Mucosa of stomach (tissue), 1 donor: ENCODE measurements at regions not wholly inside any gene's neighbourhood (a gene's known extent, or its start where the extent isn't known, plus 50 kb on each side); places are given as distances from the start of the nearest gene placed in this dataset.
"Not testable (repeated sequence)": the region's sequence is repeated elsewhere in the genome, so short reads cannot be mapped to it uniquely, and the experiment has no call there.

Source experiments
- H3K27me3 ChIP-seq: one replicate; pipeline ENCODE4 v1.7.0; 2013; ENCODE audit warnings: mild to moderate bottlenecking, low read length; ENCODE audit not compliant: control insufficient read depth, insufficient read depth
- H3K36me3 ChIP-seq: one replicate; pipeline ENCODE4 v1.7.0; 2013; ENCODE audit warnings: low read length; ENCODE audit not compliant: control insufficient read depth, insufficient read depth
- H3K4me1 ChIP-seq: one replicate; pipeline ENCODE4 v1.7.0; 2013; ENCODE audit warnings: mild to moderate bottlenecking, low read length; ENCODE audit not compliant: control insufficient read depth, insufficient read depth
- H3K4me3 ChIP-seq: one replicate; pipeline ENCODE4 v1.7.0; 2013; ENCODE audit warnings: low read length
- H3K9ac ChIP-seq: one replicate; pipeline ENCODE4 v1.7.0; 2013; ENCODE audit warnings: mild to moderate bottlenecking, low read length, moderate library complexity
- H3K9me3 ChIP-seq: one replicate; pipeline ENCODE4 v1.7.0; 2013; ENCODE audit warnings: mild to moderate bottlenecking, low read length, moderate library complexity; ENCODE audit not compliant: control insufficient read depth
- donor health status: Pancreatic carcinoma.

- H3K4me3 ChIP-seq, H3K9ac ChIP-seq, H3K4me1 ChIP-seq, H3K36me3 ChIP-seq, H3K27me3 ChIP-seq, H3K9me3 ChIP-seq: not testable (repeated sequence)
Measured at GRCh38 chr7:32760755-32761154, 130.8 kb downstream of the KBTBD2 start.

GRCh38 chr7:32759859-32760258 lies 131.7 kb downstream of the KBTBD2 start:
- H3K4me1 ChIP-seq, H3K4me3 ChIP-seq, H3K9ac ChIP-seq, H3K27me3 ChIP-seq, H3K9me3 ChIP-seq, H3K36me3 ChIP-seq: not testable (repeated sequence)

GRCh38 chr7:32753872-32754271 lies 137.7 kb downstream of the KBTBD2 start:
- not testable (repeated sequence) for H3K4me3 ChIP-seq, H3K36me3 ChIP-seq, H3K4me1 ChIP-seq, H3K27me3 ChIP-seq, H3K9ac ChIP-seq, H3K9me3 ChIP-seq

GRCh38 chr7:32748337-32748736 lies 143.2 kb downstream of the KBTBD2 start:
- not testable (repeated sequence) for H3K9ac ChIP-seq, H3K9me3 ChIP-seq, H3K27me3 ChIP-seq, H3K36me3 ChIP-seq, H3K4me1 ChIP-seq, H3K4me3 ChIP-seq

GRCh38 chr7:32747443-32748148 lies 144.0 kb downstream of the KBTBD2 start:
- H3K27me3 ChIP-seq, H3K36me3 ChIP-seq, H3K9ac ChIP-seq, H3K4me3 ChIP-seq, H3K9me3 ChIP-seq, H3K4me1 ChIP-seq: not testable (repeated sequence)

- not testable (repeated sequence) for H3K36me3 ChIP-seq, H3K9ac ChIP-seq, H3K4me1 ChIP-seq, H3K9me3 ChIP-seq, H3K4me3 ChIP-seq, H3K27me3 ChIP-seq
Measured at GRCh38 chr7:32741853-32742476, 149.6 kb downstream of the KBTBD2 start.

- not testable (repeated sequence) for H3K4me3 ChIP-seq, H3K36me3 ChIP-seq
Measured at GRCh38 chr7:32739749-32740148, 151.8 kb downstream of the KBTBD2 start.

GRCh38 chr7:32738390-32738789 lies 153.2 kb downstream of the KBTBD2 start:
- H3K4me1 ChIP-seq, H3K9ac ChIP-seq, H3K27me3 ChIP-seq, H3K9me3 ChIP-seq, H3K4me3 ChIP-seq, H3K36me3 ChIP-seq: not testable (repeated sequence)

More at GRCh38 chr7:32739749-32740148, 151.8 kb downstream of the KBTBD2 start:
- not testable (repeated sequence) for H3K9me3 ChIP-seq, H3K27me3 ChIP-seq, H3K4me1 ChIP-seq, H3K9ac ChIP-seq

GRCh38 chr7:32732767-32733166 lies 158.8 kb downstream of the KBTBD2 start:
- H3K9ac ChIP-seq, H3K4me1 ChIP-seq, H3K4me3 ChIP-seq, H3K9me3 ChIP-seq, H3K27me3 ChIP-seq, H3K36me3 ChIP-seq: not testable (repeated sequence)

GRCh38 chr7:32729335-32729675 lies 162.3 kb downstream of the KBTBD2 start:
- not testable (repeated sequence) for H3K9me3 ChIP-seq, H3K4me3 ChIP-seq, H3K36me3 ChIP-seq, H3K9ac ChIP-seq, H3K27me3 ChIP-seq, H3K4me1 ChIP-seq

- H3K4me3 ChIP-seq: peak overlapping the region; percentile 14
- peak overlapping the region; percentile 69 for H3K9ac ChIP-seq
- not testable (repeated sequence) for H3K4me1 ChIP-seq, H3K27me3 ChIP-seq, H3K36me3 ChIP-seq, H3K9me3 ChIP-seq
Measured at GRCh38 chr7:32728412-32729334, 162.9 kb downstream of the KBTBD2 start.
